ENCODE measurements at regions not wholly inside any gene's neighbourhood (a gene's known extent, or its start where the extent isn't known, plus 50 kb on each side); places are given as distances from the start of the nearest gene placed in this dataset.

DNA sequence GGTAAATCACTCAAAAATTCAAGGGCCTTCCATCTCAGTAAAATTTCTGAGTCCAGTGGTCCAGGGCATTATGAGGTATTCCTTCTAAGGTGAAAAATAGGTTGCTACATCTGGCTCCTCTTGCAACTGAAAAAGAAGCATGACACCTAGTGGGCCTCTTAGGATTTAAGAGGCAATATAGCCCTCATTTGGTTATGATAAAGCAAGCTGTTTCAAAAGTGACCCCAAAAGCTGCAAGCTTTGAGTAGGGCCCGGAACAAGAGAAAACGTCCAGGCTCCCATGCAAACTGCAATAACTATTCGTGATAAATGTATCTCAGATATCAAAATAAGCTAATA is 1910.2 kb upstream of the PRR20A start:
- Histone ChIP-seq H2BK20ac (ENCODE audit: low read length) (no peak overlapping the region), H4K20me1 (replicated peaks in 1 of 2; ENCODE audit: control insufficient read depth in 1 of 2, insufficient read depth in 2 of 2, low read length in 2 of 2) (no peaks in the 10 kb centered on the region), H2BK12ac (ENCODE audit: low read depth, low read length) (0 out of 2 replicates have a peak overlapping the region, but pooled peaks have one; percentile 7), H4K5ac (ENCODE audit: insufficient read length, low read depth, low read length) (no peak overlapping the region), H3K56ac (replicated peaks; ENCODE audit: insufficient read length, low read depth, low read length) (no peak overlapping the region), H3K27me3 (replicated peaks in 1 of 4; ENCODE audit: control insufficient read depth in 3 of 4, extremely low read depth in 1 of 4, insufficient read depth in 3 of 4, low read length in 3 of 4) (no peaks in the 10 kb centered on the region), H3K14ac (ENCODE audit: insufficient read length) (no peak overlapping the region), H3K36me3 (ENCODE audit: control insufficient read depth in 2 of 4, insufficient read depth in 4 of 4, low read length in 3 of 4) (peaks cover 0 to 3% (median 0%) of the 10 kb centered on the region in 4 experiments; a peak in 2 of 8 replicates), H3K9ac (replicated peaks in 1 of 4; ENCODE audit: extremely low read depth in 1 of 4, low read depth in 3 of 4, low read length in 3 of 4) (no peak overlapping the region), H2BK5ac (ENCODE audit: low read depth, low read length) (no peak overlapping the region; the same call in 1 of the 2 replicates), H3K23me2 (ENCODE audit: low read depth, low read length) (no peaks in the 10 kb centered on the region; the same call in 1 of the 2 replicates), H2BK15ac (ENCODE audit: low read length) (no peak overlapping the region), H3K4me1 (replicated peaks in 1 of 4; ENCODE audit: control insufficient read depth in 3 of 4, insufficient read depth in 4 of 4, low read length in 3 of 4) (peaks cover 0 to 4% (median 0%) of the 10 kb centered on the region in 4 experiments; a peak in 3 of 7 replicates), H4K91ac (replicated peaks; ENCODE audit: insufficient read length, low read length) (no peak overlapping the region), H3K23ac (ENCODE audit: insufficient read length) (no peak overlapping the region), H3K4me3 (ENCODE audit: extremely low read depth in 1 of 4, insufficient read depth in 2 of 4, low read depth in 3 of 4, low read length in 4 of 4) (no peak overlapping the region), H2AK5ac (ENCODE audit: low read depth, low read length) (no peak overlapping the region), H3K79me2 (ENCODE audit: control insufficient read depth in 1 of 2, insufficient read depth in 2 of 2, low read length in 2 of 2) (no peaks in the 10 kb centered on the region), H3K4me2 (ENCODE audit: insufficient read depth in 1 of 2, low read depth in 2 of 2, low read length in 2 of 2) (no peak overlapping the region), H3K27ac (ENCODE audit: low read depth, low read length) (no peak overlapping the region), H3K18ac (ENCODE audit: extremely low read depth, low read length) (peak overlapping the region; percentile 0; the same call in 1 of the 2 replicates), H2BK120ac (replicated peaks; ENCODE audit: low read depth, low read length) (no peak overlapping the region), H4K8ac (ENCODE audit: extremely low read depth, insufficient read depth, low read length) (no peak overlapping the region), H3K4ac (replicated peaks; ENCODE audit: insufficient read length, low read depth, low read length) (no peak overlapping the region), H2AFZ (ENCODE audit: low read length) (no peak overlapping the region), H3K9me3 (ENCODE audit: insufficient read depth in 2 of 2, low read depth in 1 of 2, low read length in 1 of 2) (no peaks in the 10 kb centered on the region), H3K79me1 (ENCODE audit: low read depth, low read length) (no peaks in the 10 kb centered on the region)
- ChIA-PET CTCF (ENCODE audit: partially characterized antibody) (interaction anchor here (1.0 to 3.5 kb wide), 7 partner anchors 13 to 1980 kb away, joined by 3 to 14 read pairs (median 3); no protein-coding TSS in a partner anchor), POLR2A (ENCODE audit: partially characterized antibody) (no interaction called here)
- FAIRE-seq (peak; percentile 82), DNase-seq (ENCODE audit: low read depth in 1 of 2, low spot score in 2 of 2) (no peak)
- 56% methylated on average over 3 of the region's 3 CpGs; no CpG with 5 or more reads in 1 of the 2 experiments for WGBS, 2 experiments (ENCODE audit: extremely low coverage in 1 of 2, insufficient coverage in 1 of 2, insufficient read length in 1 of 2, insufficient replicate concordance in 2 of 2, low coverage in 1 of 2, low lambda C conversion rate in 2 of 2, missing lambda C conversion rate in 1 of 2)
- TF ChIP-seq RAD21 (IDR thresholded peaks at IDR 0.05 in 1 of 2, conservative IDR thresholded peaks at IDR 0.05 in 1 of 2; ENCODE audit: low read depth in 2 of 2, low read length in 2 of 2) (peak; percentile 64 to 75), CHD2 (IDR thresholded peaks at IDR 0.05; ENCODE audit: low read length) (no peak), CEBPB (IDR thresholded peaks at IDR 0.05; ENCODE audit: low read depth, low read length) (peak; percentile 16; the same call in 1 of the 2 replicates)
- TF ChIP-seq, protein P1, sequence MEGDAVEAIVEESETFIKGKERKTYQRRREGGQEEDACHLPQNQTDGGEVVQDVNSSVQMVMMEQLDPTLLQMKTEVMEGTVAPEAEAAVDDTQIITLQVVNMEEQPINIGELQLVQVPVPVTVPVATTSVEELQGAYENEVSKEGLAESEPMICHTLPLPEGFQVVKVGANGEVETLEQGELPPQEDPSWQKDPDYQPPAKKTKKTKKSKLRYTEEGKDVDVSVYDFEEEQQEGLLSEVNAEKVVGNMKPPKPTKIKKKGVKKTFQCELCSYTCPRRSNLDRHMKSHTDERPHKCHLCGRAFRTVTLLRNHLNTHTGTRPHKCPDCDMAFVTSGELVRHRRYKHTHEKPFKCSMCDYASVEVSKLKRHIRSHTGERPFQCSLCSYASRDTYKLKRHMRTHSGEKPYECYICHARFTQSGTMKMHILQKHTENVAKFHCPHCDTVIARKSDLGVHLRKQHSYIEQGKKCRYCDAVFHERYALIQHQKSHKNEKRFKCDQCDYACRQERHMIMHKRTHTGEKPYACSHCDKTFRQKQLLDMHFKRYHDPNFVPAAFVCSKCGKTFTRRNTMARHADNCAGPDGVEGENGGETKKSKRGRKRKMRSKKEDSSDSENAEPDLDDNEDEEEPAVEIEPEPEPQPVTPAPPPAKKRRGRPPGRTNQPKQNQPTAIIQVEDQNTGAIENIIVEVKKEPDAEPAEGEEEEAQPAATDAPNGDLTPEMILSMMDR (IDR thresholded peaks at IDR 0.05; ENCODE audit: control extremely low read depth in 1 of 3, insufficient read depth in 1 of 3, low read depth in 1 of 3, low read length in 3 of 3) = peak in 2 of 3 experiments; percentile 36 to 50; a peak in 3 of 4 replicates

Data from H1 (cell line).